ENCODE measurements at regions not wholly inside any gene's neighbourhood (a gene's known extent, or its start where the extent isn't known, plus 50 kb on each side); places are given as distances from the start of the nearest gene placed in this dataset.

DNA sequence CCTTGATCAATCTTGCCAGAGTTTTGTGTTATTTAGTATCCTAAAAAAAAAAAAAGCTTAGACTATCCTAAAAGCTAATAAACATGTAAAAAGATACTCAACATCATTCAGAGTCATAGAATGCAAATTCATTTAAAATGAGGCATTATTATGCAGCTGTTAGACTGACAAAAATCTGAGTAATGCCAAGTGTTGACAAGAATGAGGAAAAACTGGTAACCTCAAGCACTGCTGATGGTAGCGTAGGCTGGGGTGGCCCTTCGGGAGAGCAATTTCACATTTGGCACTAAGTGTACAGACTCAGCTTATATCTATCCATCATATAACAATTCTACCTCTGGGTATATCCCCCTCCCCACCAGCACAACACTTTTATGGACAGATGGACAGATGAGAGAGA, 280.4 kb downstream of the RAP2B start:
- TF ChIP-seq, protein P1, sequence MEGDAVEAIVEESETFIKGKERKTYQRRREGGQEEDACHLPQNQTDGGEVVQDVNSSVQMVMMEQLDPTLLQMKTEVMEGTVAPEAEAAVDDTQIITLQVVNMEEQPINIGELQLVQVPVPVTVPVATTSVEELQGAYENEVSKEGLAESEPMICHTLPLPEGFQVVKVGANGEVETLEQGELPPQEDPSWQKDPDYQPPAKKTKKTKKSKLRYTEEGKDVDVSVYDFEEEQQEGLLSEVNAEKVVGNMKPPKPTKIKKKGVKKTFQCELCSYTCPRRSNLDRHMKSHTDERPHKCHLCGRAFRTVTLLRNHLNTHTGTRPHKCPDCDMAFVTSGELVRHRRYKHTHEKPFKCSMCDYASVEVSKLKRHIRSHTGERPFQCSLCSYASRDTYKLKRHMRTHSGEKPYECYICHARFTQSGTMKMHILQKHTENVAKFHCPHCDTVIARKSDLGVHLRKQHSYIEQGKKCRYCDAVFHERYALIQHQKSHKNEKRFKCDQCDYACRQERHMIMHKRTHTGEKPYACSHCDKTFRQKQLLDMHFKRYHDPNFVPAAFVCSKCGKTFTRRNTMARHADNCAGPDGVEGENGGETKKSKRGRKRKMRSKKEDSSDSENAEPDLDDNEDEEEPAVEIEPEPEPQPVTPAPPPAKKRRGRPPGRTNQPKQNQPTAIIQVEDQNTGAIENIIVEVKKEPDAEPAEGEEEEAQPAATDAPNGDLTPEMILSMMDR (IDR thresholded peaks at IDR 0.05; ENCODE audit: extremely low read depth in 1 of 2, insufficient read depth in 1 of 2, low read depth in 1 of 2, low read length in 2 of 2): no peak
- TF ChIP-seq POLR2A (IDR thresholded peaks at IDR 0.05; ENCODE audit: low read depth, low read length): no peak
- TF ChIP-seq EZH2 (IDR thresholded peaks at IDR 0.05; ENCODE audit: borderline replicate concordance, low read depth, low read length, severe bottlenecking): no peak
- no peak for TF ChIP-seq JUN (IDR thresholded peaks at IDR 0.05; ENCODE audit: borderline replicate concordance, insufficient read depth, insufficient read length, low read depth)
- TF ChIP-seq, protein P2, sequence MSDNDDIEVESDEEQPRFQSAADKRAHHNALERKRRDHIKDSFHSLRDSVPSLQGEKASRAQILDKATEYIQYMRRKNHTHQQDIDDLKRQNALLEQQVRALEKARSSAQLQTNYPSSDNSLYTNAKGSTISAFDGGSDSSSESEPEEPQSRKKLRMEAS (IDR thresholded peaks at IDR 0.05; ENCODE audit: insufficient read depth, insufficient read length): no peak
- TF ChIP-seq POLR2AphosphoS5 (IDR thresholded peaks at IDR 0.05; ENCODE audit: insufficient read depth, low read depth, low read length): no peak
- TF ChIP-seq GATA2 (IDR thresholded peaks at IDR 0.05; ENCODE audit: insufficient read depth, insufficient read length, low read depth, low read length): no peak
- TF ChIP-seq MYC (IDR thresholded peaks at IDR 0.05; ENCODE audit: low read depth, low read length): no peak
- TF ChIP-seq FOS (IDR thresholded peaks at IDR 0.05; ENCODE audit: borderline replicate concordance, insufficient read depth, low read length): no peak
